ENCODE measurements at regions not wholly inside any gene's neighbourhood (a gene's known extent, or its start where the extent isn't known, plus 50 kb on each side); places are given as distances from the start of the nearest gene placed in this dataset.
"Not testable (repeated sequence)": the region's sequence is repeated elsewhere in the genome, so short reads cannot be mapped to it uniquely, and the experiment has no call there.

GRCh38 chr5:96322865-96323264 lies 110.2 kb downstream of the PCSK1 start:
- ATAC-seq (no peak), DNase-seq (no peak)
- Mint-ChIP-seq H3K4me1 (no peaks in the 10 kb centered on the region), H3K36me3 (no peaks in the 10 kb centered on the region), H3K27me3 (ENCODE audit: low read depth in 2 of 2) (peaks cover 11 to 21% of the 10 kb centered on the region in 2 donors), H3K27ac (no peak overlapping the region), H3K4me3 (no peak overlapping the region), H3K9me3 (no peaks in the 10 kb centered on the region)
- Histone ChIP-seq H3K4me3 (ENCODE audit: low read length) (no peak overlapping the region), H3K27me3 (ENCODE audit: control insufficient read depth, insufficient read depth, low read length) (no peaks in the 10 kb centered on the region), H3K4me1 (ENCODE audit: control insufficient read depth, insufficient read depth, low read length) (no peaks in the 10 kb centered on the region), H3K9me3 (ENCODE audit: control insufficient read depth, insufficient read depth, low read length) (no peaks in the 10 kb centered on the region), H3K36me3 (ENCODE audit: control insufficient read depth, insufficient read depth, low read length) (no peaks in the 10 kb centered on the region), H3K27ac (ENCODE audit: low read length) (no peak overlapping the region)
- WGBS (ENCODE audit: insufficient coverage): 76% methylated on average over 2 of the region's 2 CpGs
- intact Hi-C loops (cut with micrococcal nuclease): no loop called here
- no peak for TF ChIP-seq CTCF (IDR thresholded peaks at IDR 0.05)

- no peak overlapping the region for H3K4me3 Mint-ChIP-seq
Observed at GRCh38 chr5:96322217-96322616, 110.8 kb downstream of the PCSK1 start.

GRCh38 chr5:96321345-96321744 lies 111.7 kb downstream of the PCSK1 start:
- no peaks in the 10 kb centered on the region for H3K27me3 ChIP-seq (ENCODE audit: control insufficient read depth, insufficient read depth, low read length)
- no peak overlapping the region for H3K27ac ChIP-seq (ENCODE audit: low read length)
- Mint-ChIP-seq H3K27ac (no peak overlapping the region), H3K4me1 (no peaks in the 10 kb centered on the region), H3K4me3 (no peak overlapping the region), H3K36me3 (no peaks in the 10 kb centered on the region), H3K27me3 (ENCODE audit: low read depth in 2 of 2) (peaks cover 11 to 18% of the 10 kb centered on the region in 2 donors), H3K9me3 (no peaks in the 10 kb centered on the region)
- ATAC-seq (no peak), DNase-seq (no peak)
- H3K9me3 ChIP-seq (ENCODE audit: control insufficient read depth, insufficient read depth, low read length): no peaks in the 10 kb centered on the region
- no peak overlapping the region for H3K4me3 ChIP-seq (ENCODE audit: low read length)
- no peaks in the 10 kb centered on the region for H3K36me3 ChIP-seq (ENCODE audit: control insufficient read depth, insufficient read depth, low read length)
- no peaks in the 10 kb centered on the region for H3K4me1 ChIP-seq (ENCODE audit: control insufficient read depth, insufficient read depth, low read length)
- no peak for TF ChIP-seq CTCF (IDR thresholded peaks at IDR 0.05)
- intact Hi-C loops (cut with micrococcal nuclease): no loop called here

More at GRCh38 chr5:96322217-96322616, 110.8 kb downstream of the PCSK1 start:
- H3K9me3 Mint-ChIP-seq: no peaks in the 10 kb centered on the region
- H3K27me3 Mint-ChIP-seq (ENCODE audit: low read depth in 2 of 2): peaks cover 11 to 21% of the 10 kb centered on the region in 2 donors
- Histone ChIP-seq H3K9me3 (ENCODE audit: control insufficient read depth, insufficient read depth, low read length) (no peaks in the 10 kb centered on the region), H3K27ac (ENCODE audit: low read length) (no peak overlapping the region), H3K27me3 (ENCODE audit: control insufficient read depth, insufficient read depth, low read length) (no peaks in the 10 kb centered on the region), H3K4me1 (ENCODE audit: control insufficient read depth, insufficient read depth, low read length) (no peaks in the 10 kb centered on the region), H3K4me3 (ENCODE audit: low read length) (no peak overlapping the region), H3K36me3 (ENCODE audit: control insufficient read depth, insufficient read depth, low read length) (no peaks in the 10 kb centered on the region)
- H3K4me1 Mint-ChIP-seq: no peaks in the 10 kb centered on the region
- DNase-seq: no peak
- intact Hi-C loops (cut with micrococcal nuclease): no loop called here
- 92% methylated on average over 3 of the region's 3 CpGs for WGBS (ENCODE audit: insufficient coverage)
- H3K27ac Mint-ChIP-seq: no peak overlapping the region
- no peak for ATAC-seq
- TF ChIP-seq CTCF (IDR thresholded peaks at IDR 0.05): no peak
- no peaks in the 10 kb centered on the region for H3K36me3 Mint-ChIP-seq

- Histone ChIP-seq H3K4me3 (ENCODE audit: low read length) (no peak overlapping the region), H3K9me3 (ENCODE audit: control insufficient read depth, insufficient read depth, low read length) (no peaks in the 10 kb centered on the region), H3K4me1 (ENCODE audit: control insufficient read depth, insufficient read depth, low read length) (no peaks in the 10 kb centered on the region), H3K27me3 (ENCODE audit: control insufficient read depth, insufficient read depth, low read length) (no peaks in the 10 kb centered on the region), H3K27ac (ENCODE audit: low read length) (no peak overlapping the region), H3K36me3 (ENCODE audit: control insufficient read depth, insufficient read depth, low read length) (no peaks in the 10 kb centered on the region)
- Mint-ChIP-seq H3K36me3 (no peaks in the 10 kb centered on the region), H3K27ac (no peak overlapping the region), H3K27me3 (ENCODE audit: low read depth in 2 of 2) (peaks cover 7 to 12% of the 10 kb centered on the region in 2 donors), H3K9me3 (no peaks in the 10 kb centered on the region), H3K4me3 (no peak overlapping the region), H3K4me1 (no peaks in the 10 kb centered on the region)
- no CpG with 5 or more reads among the region's 3 CpGs for WGBS (ENCODE audit: insufficient coverage)
- no peak for TF ChIP-seq CTCF (IDR thresholded peaks at IDR 0.05)
- intact Hi-C loops (cut with micrococcal nuclease): no loop called here
- no peak for DNase-seq
- no peak for ATAC-seq
Observed at GRCh38 chr5:96320797-96321196, 112.3 kb downstream of the PCSK1 start.

GRCh38 chr5:96319981-96320739 lies 112.9 kb downstream of the PCSK1 start:
- ATAC-seq; intact Hi-C loops (cut with micrococcal nuclease): not testable (repeated sequence)
- WGBS (ENCODE audit: insufficient coverage): 95% methylated on average over 10 of the region's 11 CpGs

More at GRCh38 chr5:96319981-96320739, 112.9 kb downstream of the PCSK1 start:
- H3K36me3 ChIP-seq (ENCODE audit: control insufficient read depth, insufficient read depth, low read length); H3K36me3 Mint-ChIP-seq; H3K4me1 ChIP-seq (ENCODE audit: control insufficient read depth, insufficient read depth, low read length); H3K27ac ChIP-seq (ENCODE audit: low read length); H3K4me3 Mint-ChIP-seq; H3K4me1 Mint-ChIP-seq; DNase-seq; H3K27me3 ChIP-seq (ENCODE audit: control insufficient read depth, insufficient read depth, low read length); H3K9me3 Mint-ChIP-seq; H3K4me3 ChIP-seq (ENCODE audit: low read length); H3K9me3 ChIP-seq (ENCODE audit: control insufficient read depth, insufficient read depth, low read length); H3K27ac Mint-ChIP-seq: not testable (repeated sequence)
- peaks cover 7 to 12% of the 10 kb centered on the region in 2 donors for H3K27me3 Mint-ChIP-seq (ENCODE audit: low read depth in 2 of 2)

All from natural killer cell (primary cell).